IPS-18c (cell line): ENCODE measurements at regions not wholly inside any gene's neighbourhood (a gene's known extent, or its start where the extent isn't known, plus 50 kb on each side); places are given as distances from the start of the nearest gene placed in this dataset.
"Not testable (repeated sequence)": the region's sequence is repeated elsewhere in the genome, so short reads cannot be mapped to it uniquely, and the experiment has no call there.

Source experiments
- H3K4me3 ChIP-seq: 2 replicates; pipeline ENCODE4 v1.7.0; 2013; ENCODE audit warnings: low read depth, mild to moderate bottlenecking, low read length, moderate library complexity; ENCODE audit not compliant: insufficient read depth
- H3K9me3 ChIP-seq: one replicate; pipeline ENCODE4 v1.6.1; 2013; ENCODE audit warnings: mild to moderate bottlenecking, low read length, moderate library complexity; ENCODE audit not compliant: control insufficient read depth, insufficient read depth

GRCh38 chr5:91291628-91292569 is 91.2 kb downstream of the ARRDC3 start:
- Histone ChIP-seq H3K4me3 (no peak overlapping the region), H3K9me3 (no peaks in the 10 kb centered on the region)

- no peak overlapping the region for H3K4me3 ChIP-seq
- H3K9me3 ChIP-seq = no peaks in the 10 kb centered on the region
Observed at GRCh38 chr5:91288118-91288916, 94.8 kb downstream of the ARRDC3 start.

GRCh38 chr5:91285062-91285461 is 98.1 kb downstream of the ARRDC3 start:
- not testable (repeated sequence) for H3K4me3 ChIP-seq, H3K9me3 ChIP-seq

GRCh38 chr5:91283899-91284298 is 99.2 kb downstream of the ARRDC3 start:
- Histone ChIP-seq H3K4me3 (no peak overlapping the region), H3K9me3 (no peaks in the 10 kb centered on the region)

GRCh38 chr5:91283326-91283725 is 99.8 kb downstream of the ARRDC3 start:
- no peaks in the 10 kb centered on the region for H3K9me3 ChIP-seq
- no peak overlapping the region for H3K4me3 ChIP-seq

- Histone ChIP-seq H3K4me3 (no peak overlapping the region), H3K9me3 (no peaks in the 10 kb centered on the region)
Observed at GRCh38 chr5:91282210-91282609, 100.9 kb downstream of the ARRDC3 start.

- Histone ChIP-seq H3K4me3 (no peak overlapping the region), H3K9me3 (no peaks in the 10 kb centered on the region)
Observed at GRCh38 chr5:91281401-91281800, 101.7 kb downstream of the ARRDC3 start.

GRCh38 chr5:91280362-91281269 is 102.5 kb downstream of the ARRDC3 start:
- no peaks in the 10 kb centered on the region for H3K9me3 ChIP-seq
- peak overlapping the region; percentile 68 for H3K4me3 ChIP-seq

GRCh38 chr5:91277840-91278239 is 105.3 kb downstream of the ARRDC3 start:
- H3K9me3 ChIP-seq = no peaks in the 10 kb centered on the region
- no peak overlapping the region for H3K4me3 ChIP-seq

- Histone ChIP-seq H3K9me3 (no peaks in the 10 kb centered on the region), H3K4me3 (no peak overlapping the region)
Observed at GRCh38 chr5:91277093-91277626, 106.0 kb downstream of the ARRDC3 start.

- H3K9me3 ChIP-seq = no peaks in the 10 kb centered on the region
- no peak overlapping the region for H3K4me3 ChIP-seq
Observed at GRCh38 chr5:91272858-91273257, 110.3 kb downstream of the ARRDC3 start.

- no peaks in the 10 kb centered on the region for H3K9me3 ChIP-seq
- no peak overlapping the region for H3K4me3 ChIP-seq
Observed at GRCh38 chr5:91271999-91272398, 111.1 kb downstream of the ARRDC3 start.

- Histone ChIP-seq H3K4me3 (no peak overlapping the region), H3K9me3 (no peaks in the 10 kb centered on the region)
Observed at GRCh38 chr5:91269198-91269597, 113.9 kb downstream of the ARRDC3 start.

- Histone ChIP-seq H3K9me3 (no peaks in the 10 kb centered on the region), H3K4me3 (no peak overlapping the region)
Observed at GRCh38 chr5:91266184-91266705, 116.9 kb downstream of the ARRDC3 start.

GRCh38 chr5:91264311-91265051 is 118.6 kb downstream of the ARRDC3 start:
- no peaks in the 10 kb centered on the region for H3K9me3 ChIP-seq
- no peak overlapping the region for H3K4me3 ChIP-seq

- no peaks in the 10 kb centered on the region for H3K9me3 ChIP-seq
- H3K4me3 ChIP-seq = no peak overlapping the region
Observed at GRCh38 chr5:91263898-91264297, 119.2 kb downstream of the ARRDC3 start.
